NK-92 (cell line): ENCODE measurements at regions not wholly inside any gene's neighbourhood (a gene's known extent, or its start where the extent isn't known, plus 50 kb on each side); places are given as distances from the start of the nearest gene placed in this dataset.
"Not testable (repeated sequence)": the region's sequence is repeated elsewhere in the genome, so short reads cannot be mapped to it uniquely, and the experiment has no call there.

Experiments
- DNase-seq: peaks from one replicate; lab custom pipeline; 2025; ENCODE audit not compliant: unreplicated experiment; lab: John Stamatoyannopoulos, UW

- DNase-seq, result no peak
Observed at GRCh38 chr9:85162822-85163221, 493.3 kb downstream of the NTRK2 start.

GRCh38 chr9:85160944-85161343 is 491.4 kb downstream of the NTRK2 start:
- DNase-seq, result not testable (repeated sequence)

- no peak for DNase-seq
Observed at GRCh38 chr9:85158512-85158911, 489.0 kb downstream of the NTRK2 start.

GRCh38 chr9:85157772-85158171 is 488.2 kb downstream of the NTRK2 start:
- DNase-seq, result no peak

- DNase-seq, result no peak
Observed at GRCh38 chr9:85156652-85157051, 487.1 kb downstream of the NTRK2 start.

GRCh38 chr9:85155352-85155751 is 485.8 kb downstream of the NTRK2 start:
- DNase-seq, result no peak

GRCh38 chr9:85151741-85152140 is 482.2 kb downstream of the NTRK2 start:
- no peak for DNase-seq

GRCh38 chr9:85151162-85151561 is 481.6 kb downstream of the NTRK2 start:
- DNase-seq, result no peak

- no peak for DNase-seq
Observed at GRCh38 chr9:85147046-85147640, 477.6 kb downstream of the NTRK2 start.

GRCh38 chr9:85142968-85143367 is 473.4 kb downstream of the NTRK2 start:
- DNase-seq, result no peak

- no peak for DNase-seq
Observed at GRCh38 chr9:85142496-85142911, 473.0 kb downstream of the NTRK2 start.

- no peak for DNase-seq
Observed at GRCh38 chr9:85137696-85138095, 468.2 kb downstream of the NTRK2 start.

- DNase-seq, result no peak
Observed at GRCh38 chr9:85136987-85137386, 467.5 kb downstream of the NTRK2 start.

- no peak for DNase-seq
Observed at GRCh38 chr9:85136507-85136906, 467.0 kb downstream of the NTRK2 start.

- DNase-seq, result no peak
Observed at GRCh38 chr9:85130764-85131163, 461.2 kb downstream of the NTRK2 start.

- DNase-seq, result no peak
Observed at GRCh38 chr9:85130260-85130659, 460.7 kb downstream of the NTRK2 start.

GRCh38 chr9:85129514-85129913 is 460.0 kb downstream of the NTRK2 start:
- no peak for DNase-seq

GRCh38 chr9:85118990-85119755 is 449.6 kb downstream of the NTRK2 start:
- no peak for DNase-seq

- DNase-seq, result no peak
Observed at GRCh38 chr9:85117831-85118230, 448.3 kb downstream of the NTRK2 start.

GRCh38 chr9:85115473-85115872 is 445.9 kb downstream of the NTRK2 start:
- no peak for DNase-seq

- no peak for DNase-seq
Observed at GRCh38 chr9:85114799-85115198, 445.3 kb downstream of the NTRK2 start.

- no peak for DNase-seq
Observed at GRCh38 chr9:85112933-85113418, 443.4 kb downstream of the NTRK2 start.

- no peak for DNase-seq
Observed at GRCh38 chr9:85112391-85112790, 442.9 kb downstream of the NTRK2 start.
